HG03280 (cell line): ENCODE measurements at regions not wholly inside any gene's neighbourhood (a gene's known extent, or its start where the extent isn't known, plus 50 kb on each side); places are given as distances from the start of the nearest gene placed in this dataset.

ENCODE experiments used
- ATAC-seq: cut with Tn5 transposase; IDR thresholded peaks from one replicate; pipeline ENCODE4 v1.9.1; 2021; ENCODE audit warnings: mild to moderate bottlenecking, moderate library complexity; ENCODE audit not compliant: unreplicated experiment

DNA sequence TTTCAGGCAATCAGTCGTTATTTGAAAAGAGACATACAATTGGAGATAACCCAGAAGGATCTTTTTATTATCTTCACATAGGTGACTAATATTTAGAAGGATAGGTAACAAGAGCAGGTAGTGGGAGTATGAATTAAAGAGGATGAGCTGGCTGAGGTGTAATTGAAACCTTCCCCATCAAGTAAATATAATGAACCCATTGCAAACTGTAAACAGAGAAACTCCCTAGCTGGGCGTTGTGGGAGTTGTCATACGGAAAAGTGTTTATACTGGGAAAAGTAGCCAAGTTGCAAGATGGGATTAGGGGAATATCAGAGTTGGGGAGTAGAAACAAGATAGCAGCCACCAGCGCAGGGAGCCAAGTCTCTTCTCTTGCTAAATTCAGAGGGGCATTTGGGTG is 448.4 kb downstream of the COG6 start:
- no peak for ATAC-seq

DNA sequence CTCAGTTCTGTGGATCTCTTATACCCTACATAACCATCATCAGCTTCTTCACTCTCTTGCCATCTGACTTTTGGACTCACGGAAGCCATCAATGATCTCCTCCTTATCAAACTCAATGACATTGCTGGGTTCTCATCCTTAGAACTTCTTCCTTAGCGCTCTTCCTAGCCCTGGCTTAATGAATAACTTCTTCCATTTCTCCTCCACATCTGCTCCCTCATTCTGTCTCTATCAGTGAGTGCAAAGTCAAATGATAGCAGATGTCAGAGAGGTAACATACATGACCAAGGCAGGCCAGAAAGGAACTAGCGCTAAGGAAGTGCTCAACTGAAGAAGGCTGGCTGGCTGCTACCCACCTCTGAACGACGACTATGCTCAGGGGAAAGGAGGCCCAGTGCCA is 449.8 kb downstream of the COG6 start:
- no peak for ATAC-seq

DNA sequence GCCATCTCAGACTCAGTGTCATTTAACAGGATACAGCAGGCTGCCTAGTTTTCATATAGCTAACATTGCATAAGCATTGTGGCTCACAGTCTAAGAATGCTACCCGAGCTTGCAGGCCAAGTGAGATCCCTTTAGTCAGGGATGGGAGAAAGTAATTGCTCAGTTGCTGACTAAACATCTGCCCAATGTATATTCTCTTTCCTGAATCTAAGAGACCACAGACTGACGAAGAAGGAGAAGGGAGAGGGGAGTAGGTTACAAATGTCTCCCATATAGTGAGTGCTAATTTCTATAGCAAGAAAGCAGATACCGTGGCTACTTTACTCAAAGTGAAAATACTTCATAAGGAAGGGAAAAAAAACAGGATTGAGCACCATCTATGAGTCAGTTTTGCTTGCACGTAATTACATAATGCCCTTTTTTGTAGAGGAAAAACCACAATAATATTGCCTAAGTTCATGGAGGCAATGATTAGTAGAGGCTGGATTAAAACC is 453.9 kb downstream of the COG6 start:
- no peak for ATAC-seq

DNA sequence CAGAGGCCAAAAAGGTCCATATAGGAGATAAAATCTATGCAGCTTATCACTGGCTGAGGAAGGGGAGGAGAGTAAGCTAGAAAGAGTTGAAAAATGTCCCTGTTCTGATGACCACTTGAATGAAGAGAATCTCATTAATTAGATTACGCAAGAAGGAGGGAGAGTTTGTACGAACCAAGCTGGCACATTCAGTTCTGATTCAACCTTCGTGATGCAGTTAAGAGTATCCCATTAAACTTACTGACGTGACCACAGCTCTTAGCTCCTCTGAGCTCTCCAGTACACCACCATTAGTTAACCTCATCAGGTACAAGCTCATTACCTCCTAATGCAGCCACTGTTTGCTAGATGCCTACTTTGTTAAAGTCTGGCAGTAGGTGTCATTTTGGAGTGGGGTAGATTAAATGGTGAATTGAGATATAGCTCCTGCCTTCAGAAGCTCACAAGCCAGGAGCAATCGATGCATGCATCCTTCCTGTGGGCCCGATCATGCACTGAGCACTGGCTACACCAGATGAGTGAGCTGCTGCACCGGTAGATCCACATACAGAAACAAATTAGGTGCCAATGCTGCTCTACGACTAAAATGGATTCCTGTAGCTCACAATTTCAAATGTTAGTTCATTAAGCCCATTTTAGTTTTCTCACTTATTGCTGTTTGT is 458.3 kb downstream of the COG6 start:
- no peak for ATAC-seq

DNA sequence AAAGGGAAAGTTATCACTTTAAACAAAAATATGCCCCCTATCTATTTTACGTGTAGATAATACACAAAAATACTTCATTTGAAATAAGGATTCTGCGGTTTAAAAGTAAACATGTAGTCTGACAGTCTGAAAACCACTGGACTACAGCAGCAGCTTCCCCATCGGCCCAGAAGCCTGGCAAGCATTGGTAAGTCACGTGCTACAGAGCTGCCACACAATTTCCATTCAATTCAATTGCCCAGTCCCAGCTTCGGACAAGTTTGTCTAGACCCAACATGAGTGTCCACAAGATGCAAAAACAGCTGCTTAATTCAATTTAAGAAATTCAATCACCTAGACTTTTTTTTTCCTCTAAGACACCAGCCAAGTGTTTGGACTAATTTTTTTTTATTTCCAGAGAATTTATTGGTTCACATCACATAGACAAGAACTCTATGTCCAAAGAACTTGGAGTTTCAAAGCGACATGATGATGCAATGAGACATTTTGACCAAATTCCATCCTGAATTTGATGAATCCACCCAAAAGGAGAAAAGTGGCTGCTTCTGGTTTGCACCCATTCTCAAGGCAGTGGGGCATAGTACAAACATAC is 458.9 kb downstream of the COG6 start:
- no peak for ATAC-seq

DNA sequence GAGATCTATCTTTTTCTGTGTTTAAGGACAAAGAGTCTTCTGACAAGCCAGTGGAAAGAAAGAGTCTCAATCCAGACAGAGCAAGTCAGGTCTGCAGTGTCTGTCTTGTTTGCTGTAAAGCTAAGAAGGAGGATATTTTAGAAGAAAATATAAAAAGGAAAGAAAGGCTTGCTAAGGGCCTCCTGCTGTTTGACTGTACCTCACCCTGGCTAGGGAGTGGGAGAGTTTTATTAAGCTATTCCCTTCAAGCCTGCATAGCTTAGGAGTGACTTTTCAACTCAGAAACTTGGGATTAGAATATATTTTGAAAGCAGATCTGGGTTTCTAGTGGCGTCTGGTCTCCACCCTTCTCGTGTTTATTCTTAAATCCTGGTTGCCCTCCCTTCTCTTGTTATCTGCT is 460.0 kb downstream of the COG6 start:
- ATAC-seq, result no peak

DNA sequence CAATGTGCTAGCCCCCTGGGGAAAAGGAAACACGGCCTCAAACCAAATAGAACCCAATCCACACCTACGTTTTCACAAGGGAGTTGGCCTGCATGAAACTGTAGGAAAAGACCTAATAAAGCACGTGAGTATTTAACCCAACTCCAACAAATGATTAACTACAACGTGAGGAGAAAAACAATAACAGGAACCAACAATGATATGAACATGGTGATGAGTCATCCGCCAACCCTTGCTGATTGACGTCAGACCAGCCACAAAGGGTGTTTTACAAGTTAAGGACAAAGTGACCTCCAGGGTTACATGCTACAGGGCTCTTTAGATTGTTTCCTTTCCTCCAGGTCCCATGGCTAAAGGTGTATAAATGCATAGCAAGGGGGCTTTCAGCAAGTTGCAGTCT is 460.5 kb downstream of the COG6 start:
- ATAC-seq, result no peak

DNA sequence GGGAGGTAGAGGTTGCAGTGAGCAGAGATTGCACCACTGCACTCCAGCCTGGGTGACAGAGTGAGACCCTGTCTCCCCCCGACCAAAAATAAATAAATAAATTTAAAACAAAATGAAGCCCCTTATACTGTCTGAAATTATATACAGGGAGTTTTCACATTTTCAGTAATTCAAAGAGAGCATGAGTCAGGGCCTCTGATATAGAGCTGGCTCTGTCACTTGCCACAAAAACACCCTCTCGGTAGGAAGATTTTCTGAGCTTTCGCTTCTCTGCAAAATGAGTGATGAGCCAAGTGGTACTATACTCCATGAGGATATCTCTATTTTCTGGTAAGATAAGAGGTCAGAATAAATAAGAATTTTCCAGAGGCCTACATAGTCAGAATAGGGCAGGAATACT is 462.9 kb downstream of the COG6 start:
- ATAC-seq, result no peak

DNA sequence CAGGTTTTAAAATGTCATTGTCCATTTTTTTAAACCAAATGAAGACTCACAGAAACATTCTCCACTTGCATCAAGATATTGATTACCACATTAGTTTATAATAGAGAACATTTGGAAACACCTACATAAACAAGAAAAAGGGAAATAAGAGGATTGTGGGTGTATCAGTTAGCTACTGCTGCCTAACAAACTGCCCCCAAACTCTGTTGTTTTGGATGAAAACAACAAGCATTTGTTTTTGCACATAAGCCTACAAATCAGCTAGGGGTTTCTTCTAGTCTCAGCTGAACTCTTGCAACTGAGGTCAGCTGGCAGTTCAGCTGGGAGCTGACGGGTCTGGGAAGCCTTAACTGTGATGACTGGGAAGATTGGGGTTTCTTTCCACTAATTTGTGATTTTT is 464.4 kb downstream of the COG6 start:
- no peak for ATAC-seq

DNA sequence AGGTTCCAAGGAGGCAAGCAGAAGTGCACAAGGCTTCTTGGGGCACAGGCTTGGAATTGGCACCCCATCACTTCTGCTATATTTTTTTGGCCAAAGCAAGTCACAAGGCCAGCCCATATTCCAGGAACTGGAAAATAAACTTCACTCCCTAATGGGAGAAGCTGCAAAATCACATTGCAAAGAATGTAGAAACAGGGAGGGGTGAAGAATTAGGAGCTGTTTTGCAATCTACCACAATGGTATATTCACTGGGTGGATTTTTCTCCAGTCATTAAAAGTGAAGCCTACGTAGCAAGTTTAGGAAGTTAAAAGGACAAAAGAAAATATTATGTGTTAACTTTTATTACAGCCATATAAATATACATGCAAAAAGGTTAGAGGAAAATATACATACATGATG is 464.8 kb downstream of the COG6 start:
- ATAC-seq, result no peak

DNA sequence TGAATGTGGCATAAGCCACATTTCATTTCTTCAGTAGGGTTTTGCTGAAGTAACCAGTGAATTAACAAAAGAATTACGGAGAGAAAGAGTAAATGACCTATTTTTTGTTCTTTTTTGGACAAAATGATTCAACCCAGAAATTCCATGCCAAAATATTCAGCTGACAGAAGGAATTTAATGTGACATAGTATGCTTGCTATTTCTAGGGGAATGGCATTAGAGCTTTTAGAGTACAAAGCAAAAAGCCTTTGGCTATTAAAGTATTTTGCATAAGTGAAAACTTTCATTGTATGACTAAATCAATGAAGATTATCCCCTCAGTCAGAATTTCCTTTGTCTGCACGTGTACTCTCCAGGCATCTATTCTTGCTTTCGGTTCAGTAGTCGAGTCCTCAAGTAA is 465.3 kb downstream of the COG6 start:
- no peak for ATAC-seq

DNA sequence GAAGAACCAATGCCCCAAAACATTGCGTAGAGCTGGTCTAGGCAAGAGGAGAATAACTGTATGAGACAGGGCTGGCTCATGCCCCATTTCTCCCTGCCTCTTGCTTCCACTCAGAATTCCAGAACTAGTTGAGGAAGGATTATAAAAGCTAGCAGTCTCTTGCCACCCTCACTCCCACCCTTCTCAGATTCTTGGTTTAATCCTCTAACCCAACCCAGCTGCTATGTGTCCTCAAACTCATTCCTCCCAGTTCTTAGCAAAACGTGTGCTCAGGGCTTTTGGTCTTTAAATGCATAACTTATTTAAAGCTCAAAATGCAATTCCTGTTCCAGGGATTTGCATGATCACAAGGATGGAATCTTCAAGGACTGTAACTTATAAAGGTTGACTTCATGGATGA is 466.3 kb downstream of the COG6 start:
- ATAC-seq, result no peak

DNA sequence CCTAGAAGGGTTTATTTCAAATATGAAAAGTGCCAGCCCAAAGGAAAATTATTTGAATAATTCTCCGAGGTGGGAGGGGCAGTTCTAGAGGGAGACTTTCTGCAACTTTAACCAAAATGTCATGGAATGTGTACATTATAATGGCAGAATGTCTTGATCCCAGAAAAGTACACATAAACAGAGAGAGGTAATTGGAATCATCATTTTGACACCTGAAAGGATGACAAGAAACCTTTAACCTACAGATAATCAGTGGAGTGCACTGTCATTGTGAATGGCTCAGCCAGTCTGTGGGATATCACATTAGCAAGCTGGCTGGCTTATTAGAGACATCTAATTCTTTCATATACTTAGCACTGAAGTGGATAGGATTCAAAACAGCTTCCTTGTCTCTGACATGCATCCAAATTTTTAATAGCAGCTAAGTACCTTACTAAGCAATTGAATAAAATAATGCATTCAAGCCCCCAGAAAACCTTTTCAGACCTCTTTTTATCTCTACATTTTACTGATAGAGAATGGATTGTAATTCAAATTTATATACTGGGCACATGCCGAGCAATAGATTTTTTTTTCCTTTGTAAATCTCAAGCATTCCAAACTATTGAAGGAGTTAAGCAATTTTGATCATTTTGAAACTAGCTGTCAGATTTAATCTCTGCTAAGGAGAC is 468.6 kb downstream of the COG6 start:
- no peak for ATAC-seq

DNA sequence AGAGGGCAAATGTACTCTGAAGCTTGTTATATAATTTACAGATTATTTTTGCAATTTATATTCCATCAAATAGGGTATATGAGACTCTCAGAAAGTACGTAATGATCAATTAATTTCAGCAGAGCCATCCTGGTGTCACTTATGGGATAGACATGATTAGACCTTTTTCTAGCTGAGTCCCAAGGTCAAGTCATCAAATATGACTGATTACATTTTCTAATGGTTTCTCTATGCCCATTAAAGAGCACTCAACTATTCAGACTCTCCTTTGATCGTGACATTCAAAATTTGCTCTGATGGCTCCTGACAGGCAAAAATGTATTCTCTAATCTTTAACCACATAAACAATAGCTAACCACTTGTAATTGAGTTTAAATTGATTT is 469.2 kb downstream of the COG6 start:
- no peak for ATAC-seq

DNA sequence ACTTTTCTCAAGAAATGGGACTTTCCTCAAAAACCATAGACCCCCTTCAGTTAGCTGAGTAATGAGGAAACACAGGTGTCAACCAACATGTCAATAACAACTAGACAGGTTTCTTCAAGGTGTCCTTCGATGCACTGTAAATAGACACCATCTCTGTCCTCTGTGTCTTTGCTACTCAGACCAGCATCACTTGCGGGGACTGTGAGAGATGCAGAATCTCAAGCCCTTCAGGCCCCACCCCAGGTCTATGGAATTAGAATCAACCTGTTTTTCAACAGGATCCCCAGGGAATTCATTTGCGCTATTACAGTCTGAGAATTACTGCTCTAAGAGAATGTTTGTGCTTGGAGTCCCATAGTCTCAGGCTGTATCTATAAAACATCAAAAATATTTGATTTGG is 469.9 kb downstream of the COG6 start:
- no peak for ATAC-seq

DNA sequence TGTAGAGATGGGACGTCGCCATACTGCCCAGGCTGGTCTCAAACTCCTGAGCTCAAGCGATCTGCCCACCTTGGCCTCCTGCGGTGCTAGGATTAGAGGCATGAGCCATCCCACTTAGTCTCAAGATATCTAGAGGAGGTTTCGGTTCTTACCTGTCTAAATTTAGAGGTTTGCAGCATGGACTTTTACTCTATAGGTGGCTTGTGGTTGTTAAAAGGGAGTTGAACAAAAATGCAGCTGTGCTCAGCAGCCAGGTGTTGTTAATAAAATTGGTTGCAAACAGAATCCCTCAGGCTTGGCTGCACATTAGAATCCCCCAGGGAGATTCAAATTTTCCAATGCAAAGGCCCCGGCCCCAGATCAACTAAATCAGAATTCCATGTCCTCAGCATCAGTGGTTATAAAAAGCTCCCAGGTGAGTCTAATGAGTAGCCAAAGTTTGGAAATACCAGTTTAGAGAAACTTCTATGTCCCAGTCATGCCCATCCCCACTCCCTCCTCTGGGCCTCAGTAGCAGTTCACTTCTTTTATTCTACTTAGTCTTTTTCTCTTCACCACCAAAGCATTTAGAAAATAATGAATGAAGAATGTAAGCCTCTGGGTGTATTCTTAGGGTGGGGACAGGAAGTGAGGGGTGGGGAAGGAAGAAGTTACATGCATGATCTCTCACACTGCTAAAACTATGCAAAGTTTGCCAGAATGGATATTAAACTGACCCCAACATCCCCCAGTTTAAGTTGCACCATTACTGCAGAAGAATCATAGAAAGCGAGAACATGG is 471.0 kb downstream of the COG6 start:
- ATAC-seq, result no peak

DNA sequence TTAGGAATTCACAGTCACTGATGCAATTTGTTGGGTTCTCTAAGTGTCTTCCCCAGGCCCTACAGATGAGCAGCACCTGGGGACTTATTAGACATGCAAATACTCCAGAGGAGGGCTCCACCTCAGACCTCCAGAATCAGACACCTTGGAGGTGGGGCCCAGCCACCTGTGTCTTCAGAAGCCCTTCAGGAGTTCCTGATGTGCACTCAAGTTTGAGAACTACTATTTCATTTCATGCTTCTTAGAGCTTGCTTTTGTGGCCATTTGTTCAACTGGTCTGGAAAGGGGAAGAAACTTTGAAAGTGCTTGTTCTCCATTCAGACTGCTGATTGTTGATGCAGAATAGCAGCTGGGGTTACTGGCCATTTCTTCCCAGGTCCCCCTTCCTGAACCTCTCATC is 472.0 kb downstream of the COG6 start:
- ATAC-seq, result no peak

DNA sequence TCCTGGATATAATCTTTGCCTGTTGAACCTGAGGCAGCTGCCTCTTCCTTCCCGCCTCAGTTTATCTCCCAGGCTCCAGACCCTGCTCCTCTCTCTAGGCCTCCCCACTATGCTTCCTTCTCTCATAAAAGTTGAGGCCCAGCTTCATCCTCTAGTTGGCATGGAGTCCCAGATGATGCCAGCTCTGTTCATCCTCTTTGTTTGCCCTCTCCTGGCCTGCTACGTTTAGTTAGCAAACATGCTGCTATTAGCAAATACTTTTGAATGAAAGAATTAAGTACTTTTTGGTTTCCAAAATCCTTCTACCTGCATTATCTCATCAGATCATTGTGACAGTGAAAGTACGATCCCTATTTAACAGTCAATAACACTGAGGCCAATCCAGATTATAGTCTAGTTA is 472.5 kb downstream of the COG6 start:
- no peak for ATAC-seq

DNA sequence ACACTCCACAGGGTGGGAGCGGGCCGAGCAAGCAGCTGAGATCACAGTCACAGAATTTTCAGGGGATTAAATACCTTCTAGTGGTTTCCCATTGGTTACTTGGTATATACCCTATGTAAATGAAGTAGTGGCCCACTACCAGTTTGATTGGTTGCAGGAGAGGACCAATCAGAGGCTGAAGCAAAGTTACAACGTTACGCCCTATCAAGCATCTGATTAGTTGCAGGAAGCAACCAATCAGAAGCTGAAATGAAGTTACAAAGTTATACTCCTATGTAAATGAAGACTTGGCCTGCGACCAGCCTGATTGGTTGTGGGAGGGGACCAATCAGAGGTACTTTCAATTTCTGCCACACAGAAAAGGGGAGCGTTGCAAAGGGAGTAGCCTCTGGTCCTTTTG is 474.0 kb downstream of the COG6 start:
- no peak for ATAC-seq

DNA sequence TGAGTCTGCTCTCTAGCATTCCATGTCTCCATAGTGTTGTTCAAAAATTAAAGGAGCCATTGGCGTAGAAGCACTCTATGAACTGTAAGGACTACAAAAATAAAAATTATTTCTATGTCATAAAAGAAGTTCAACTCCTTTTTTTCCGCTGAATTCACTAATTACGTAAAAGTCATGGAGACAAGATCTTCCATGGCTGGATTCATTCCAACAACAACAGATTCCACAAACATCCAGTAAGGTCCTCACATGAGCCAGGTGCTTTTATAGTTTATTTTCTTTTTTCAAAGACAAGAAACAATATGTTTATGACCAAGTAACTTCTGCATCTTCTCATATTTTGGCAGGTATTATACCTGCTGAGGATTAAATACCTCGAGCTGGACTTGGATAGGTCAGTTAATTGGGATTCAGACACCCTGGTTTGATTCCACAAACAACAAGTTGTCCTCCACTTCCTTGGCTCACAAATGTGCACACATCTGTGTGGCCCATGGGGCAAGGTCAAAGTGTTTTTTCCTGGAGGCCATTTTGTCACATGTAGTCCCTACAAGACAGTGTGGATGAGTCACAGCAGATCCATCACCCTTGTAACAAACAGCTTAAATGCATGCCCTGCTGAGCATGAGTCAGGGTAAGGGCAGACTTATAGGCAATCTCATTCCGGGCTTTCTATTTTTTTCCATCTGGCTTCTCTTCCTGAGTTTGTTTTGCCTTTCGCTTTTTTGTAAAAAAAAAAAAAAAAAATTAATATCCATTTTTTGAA is 475.6 kb downstream of the COG6 start:
- ATAC-seq, result no peak

DNA sequence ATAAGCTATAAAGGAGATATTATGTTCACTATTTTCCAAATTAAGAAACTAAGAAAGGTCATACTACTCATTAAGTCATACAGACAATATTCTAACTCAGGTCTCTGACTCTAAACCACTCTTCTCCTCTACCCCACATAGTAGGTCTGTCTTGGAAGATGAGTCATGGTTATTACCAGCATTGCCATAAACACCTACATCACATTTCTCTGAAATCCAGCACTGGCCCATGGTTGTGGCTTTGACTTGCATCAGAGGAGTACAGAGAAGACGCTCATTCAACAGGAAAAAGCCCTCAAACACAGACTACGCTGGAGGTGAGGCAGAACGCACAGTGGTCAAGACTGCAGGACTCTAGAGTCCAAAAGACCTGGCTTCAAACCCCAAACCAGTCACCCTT is 476.8 kb downstream of the COG6 start:
- ATAC-seq, result no peak
